HG03175 (cell line): ENCODE measurements at regions not wholly inside any gene's neighbourhood (a gene's known extent, or its start where the extent isn't known, plus 50 kb on each side); places are given as distances from the start of the nearest gene placed in this dataset.
"Not testable (repeated sequence)": the region's sequence is repeated elsewhere in the genome, so short reads cannot be mapped to it uniquely, and the experiment has no call there.

Experiments used
- ATAC-seq: cut with Tn5 transposase; IDR thresholded peaks from one replicate; pipeline ENCODE4 v1.9.1; 2021; ENCODE audit warnings: mild to moderate bottlenecking, moderate library complexity; ENCODE audit not compliant: unreplicated experiment

DNA sequence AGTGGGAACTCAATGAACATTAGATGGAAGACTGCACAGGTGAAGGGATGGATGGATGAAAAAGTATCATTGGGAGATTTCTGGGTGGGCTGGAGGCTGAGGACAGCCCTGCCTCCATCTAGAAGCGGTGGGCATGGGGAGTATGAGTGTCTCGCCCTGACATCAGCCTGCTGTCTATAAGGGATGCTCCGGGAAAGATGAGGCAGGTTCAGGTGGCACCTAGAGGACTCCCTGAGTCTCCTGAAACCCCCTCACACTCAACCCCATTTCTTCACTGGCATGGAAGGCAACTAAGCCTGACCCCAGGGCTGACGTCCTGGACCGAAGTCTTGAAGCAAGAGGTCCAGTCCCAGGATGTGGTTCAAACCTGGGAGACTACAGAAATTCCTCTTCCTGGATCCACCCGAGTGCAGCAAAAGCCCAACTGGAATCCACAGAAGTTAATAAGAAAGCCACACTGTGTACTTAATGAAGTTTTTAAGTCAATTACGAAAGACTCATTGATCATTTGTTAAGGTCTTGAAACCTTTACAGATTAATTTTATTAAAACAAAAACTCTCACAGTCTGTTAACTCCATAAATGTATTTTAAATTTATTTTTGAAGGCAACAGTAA, 238.8 kb downstream of the EMX2 start:
- no peak for ATAC-seq

DNA sequence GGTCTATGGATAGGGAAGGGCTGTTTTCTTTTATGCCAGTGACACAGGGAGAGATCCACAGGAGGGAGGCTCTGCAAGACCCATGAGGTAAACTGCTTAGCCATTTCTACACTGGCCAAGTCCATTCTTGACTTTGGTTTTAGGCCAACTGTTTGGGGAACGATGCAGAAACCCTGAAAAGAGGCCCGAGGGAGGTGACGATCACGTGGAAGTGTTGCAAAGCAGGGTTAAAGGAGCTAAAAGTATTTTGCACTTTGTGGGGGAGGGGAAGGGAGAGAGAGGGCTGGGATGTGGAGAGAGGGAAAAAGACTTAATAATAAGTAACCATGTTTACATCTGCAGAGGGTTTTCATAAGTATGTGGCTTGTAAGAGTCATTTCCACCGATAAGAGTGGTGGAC, 239.7 kb downstream of the EMX2 start:
- ATAC-seq: no peak

GRCh38 chr10:117783698-117784395, 241.3 kb downstream of the EMX2 start:
- no peak for ATAC-seq

DNA sequence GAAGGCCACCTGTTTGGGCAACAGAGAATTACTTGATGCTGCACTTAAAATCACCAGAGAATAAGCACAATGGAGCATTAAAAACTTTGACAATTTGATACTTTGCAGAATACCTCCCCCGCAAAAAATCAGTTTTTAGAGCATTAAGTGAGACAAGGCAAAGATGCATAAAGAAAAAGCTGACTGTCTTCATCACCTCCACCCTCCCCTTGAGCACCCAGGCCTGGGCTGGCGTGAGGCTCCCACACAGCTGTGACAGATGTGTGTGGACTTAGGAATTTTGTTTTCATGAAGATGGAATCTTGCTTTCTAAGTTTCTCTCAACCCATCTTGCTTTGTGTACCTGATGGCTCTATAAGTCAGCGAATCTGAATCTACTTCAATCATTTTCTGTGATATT, 242.2 kb downstream of the EMX2 start:
- ATAC-seq: no peak

DNA sequence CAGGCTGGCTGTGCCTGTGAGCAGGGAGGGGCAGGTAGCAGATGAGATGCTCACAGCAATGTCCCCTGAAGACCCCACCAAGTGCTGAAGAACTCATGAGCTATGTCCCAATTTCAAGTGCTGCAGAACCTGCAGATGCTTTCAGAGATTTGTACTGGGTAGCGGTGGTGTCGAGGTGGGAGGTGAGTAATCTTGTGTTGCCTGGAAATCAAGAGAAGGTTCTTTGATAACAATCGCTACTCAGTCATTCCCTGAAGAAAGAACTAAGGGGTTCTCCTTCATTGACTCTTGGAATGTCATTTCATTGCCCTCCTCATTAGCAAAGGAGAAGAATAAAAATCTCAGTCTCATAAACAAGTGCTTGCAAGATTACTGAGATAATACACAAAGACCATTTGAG, 246.4 kb downstream of the EMX2 start:
- no peak for ATAC-seq

GRCh38 chr10:117790179-117790578, 247.6 kb downstream of the EMX2 start:
- no peak for ATAC-seq

DNA sequence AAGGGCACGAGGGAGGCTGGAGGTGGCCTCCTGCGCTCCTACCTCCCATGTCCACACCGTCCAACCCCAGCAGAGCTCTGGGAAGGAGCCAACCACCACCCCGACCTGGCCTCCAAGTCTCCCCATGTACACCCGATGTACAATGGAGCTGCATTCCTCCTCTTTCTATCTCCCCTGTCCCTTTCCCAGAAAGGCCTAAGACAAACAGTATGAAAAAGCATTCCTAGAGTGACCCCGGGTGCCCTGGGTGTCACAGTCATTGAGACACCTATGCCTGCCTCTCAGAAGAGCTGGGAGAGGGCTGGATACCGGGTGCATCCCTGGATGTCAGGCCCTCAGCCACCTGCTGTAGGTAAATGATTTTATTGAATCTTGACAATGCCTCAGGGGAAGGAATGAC, 248.1 kb downstream of the EMX2 start:
- ATAC-seq: no peak

- ATAC-seq: no peak
These were observed 249.7 kb downstream of the EMX2 start for GRCh38 chr10:117792214-117792613.

GRCh38 chr10:117796130-117796745, 250.5 kb downstream of the RAB11FIP2 start:
- ATAC-seq: no peak

DNA sequence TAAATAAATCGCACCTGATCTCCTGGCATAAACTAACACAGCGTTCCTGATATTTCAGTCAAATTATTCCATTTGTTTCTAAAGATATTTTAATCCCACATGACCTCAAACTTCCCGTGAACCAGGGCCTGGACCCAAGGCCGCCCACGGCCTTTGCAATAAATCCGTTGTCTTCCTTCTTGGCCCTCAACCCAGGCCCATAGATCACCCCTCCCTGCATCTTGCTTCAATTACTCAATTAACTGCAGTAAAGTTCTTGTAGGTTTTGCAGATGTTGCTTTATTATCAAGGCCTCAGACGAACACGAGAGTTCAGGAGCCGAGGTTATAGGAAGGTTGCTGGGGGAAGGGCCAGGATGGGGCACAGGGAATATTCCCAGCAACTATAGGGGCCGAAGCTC, 249.4 kb downstream of the RAB11FIP2 start:
- ATAC-seq: no peak

- ATAC-seq: no peak
These were observed 245.1 kb downstream of the RAB11FIP2 start for GRCh38 chr10:117801691-117802090.

DNA sequence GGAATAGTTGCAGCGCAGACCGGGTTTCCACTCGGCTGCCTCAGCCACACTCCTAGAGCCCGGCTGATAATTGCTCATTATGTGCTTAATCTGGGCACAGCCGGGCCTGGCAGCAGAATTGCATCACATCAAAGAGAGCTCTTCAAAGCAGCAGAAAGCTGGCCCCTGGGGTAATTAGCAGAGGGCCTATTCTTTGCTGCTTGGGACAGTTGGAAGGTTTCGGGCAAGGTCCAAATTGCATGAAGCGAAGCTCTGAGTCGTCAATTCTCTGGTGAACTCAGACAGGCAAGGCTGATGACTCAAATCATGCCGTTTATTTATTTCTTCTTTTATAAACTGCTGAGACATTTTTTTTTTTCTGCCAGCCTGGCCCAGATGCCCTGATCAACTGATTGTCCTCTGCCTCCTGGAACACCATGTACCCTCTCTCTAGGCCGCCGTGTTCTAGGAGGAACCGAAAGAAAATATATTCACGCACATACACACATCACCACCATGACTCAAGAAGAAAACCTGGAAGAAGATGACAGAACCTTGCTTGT, 242.2 kb downstream of the RAB11FIP2 start:
- peak; percentile 42 for ATAC-seq

- no peak for ATAC-seq
These were observed 241.6 kb downstream of the RAB11FIP2 start for GRCh38 chr10:117805139-117805538.

DNA sequence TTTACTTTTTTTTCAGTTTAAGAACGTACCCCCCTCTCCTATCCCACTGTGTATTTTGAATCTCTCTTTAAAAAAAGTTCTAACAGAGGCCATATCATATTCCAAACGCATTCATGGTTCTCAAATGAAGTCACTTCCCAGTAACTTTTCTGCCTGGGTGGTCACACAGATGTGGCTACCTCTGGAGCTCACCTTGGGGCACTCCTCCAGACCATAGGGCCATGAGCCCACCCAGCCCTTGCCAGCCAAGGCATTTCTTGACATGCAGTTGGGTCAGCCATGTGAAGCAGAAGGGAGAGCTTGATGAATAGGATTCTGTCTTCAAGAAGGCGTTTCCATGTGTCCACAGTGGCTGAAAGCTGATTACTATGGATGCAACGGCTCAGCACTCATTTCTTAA, 239.3 kb downstream of the RAB11FIP2 start:
- no peak for ATAC-seq

- ATAC-seq: not testable (repeated sequence)
These were observed 230.9 kb downstream of the RAB11FIP2 start for GRCh38 chr10:117815816-117816215.

DNA sequence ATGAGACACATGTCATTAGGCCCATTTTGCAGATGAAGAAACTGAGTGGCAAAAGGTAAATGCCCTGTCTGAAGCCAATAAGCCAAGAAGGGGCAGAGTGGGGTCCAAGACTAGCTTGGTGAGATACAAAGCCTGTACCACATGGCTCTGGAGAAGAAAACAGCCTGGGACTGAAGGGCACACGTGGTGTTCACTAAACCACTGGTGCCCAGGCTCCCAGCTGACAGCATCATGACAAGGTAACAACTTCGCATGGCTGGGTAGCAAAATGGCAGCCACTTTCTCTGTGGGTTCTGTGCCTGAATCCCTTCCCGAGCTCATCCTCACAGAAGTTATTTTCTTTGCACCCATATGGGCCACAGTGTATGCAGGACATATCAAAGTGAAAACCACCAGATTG, 229.6 kb downstream of the RAB11FIP2 start:
- ATAC-seq: no peak

- no peak for ATAC-seq
These were observed 228.0 kb downstream of the RAB11FIP2 start for GRCh38 chr10:117818721-117819120.

DNA sequence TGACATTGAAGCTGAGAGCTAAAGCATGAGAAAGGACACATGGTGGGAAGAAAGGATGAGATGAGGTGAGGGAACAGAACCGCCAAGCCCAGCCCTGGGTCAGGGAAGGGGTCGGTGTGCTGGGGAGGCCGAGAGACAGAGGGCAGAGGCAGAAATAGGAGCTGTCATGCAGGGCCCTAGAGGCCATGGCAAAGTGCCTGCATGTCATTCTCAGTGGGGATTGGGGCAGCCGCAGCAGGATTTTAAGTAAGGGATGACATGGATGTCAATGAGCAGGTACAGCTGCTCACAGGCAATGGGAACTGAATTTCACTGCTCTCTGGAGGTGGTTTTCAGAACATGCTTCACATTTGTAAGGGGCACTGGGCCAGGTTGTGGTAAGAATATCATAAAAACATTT, 227.4 kb downstream of the RAB11FIP2 start:
- ATAC-seq: no peak

- ATAC-seq: no peak
These were observed 222.8 kb downstream of the RAB11FIP2 start for GRCh38 chr10:117823980-117824379.

DNA sequence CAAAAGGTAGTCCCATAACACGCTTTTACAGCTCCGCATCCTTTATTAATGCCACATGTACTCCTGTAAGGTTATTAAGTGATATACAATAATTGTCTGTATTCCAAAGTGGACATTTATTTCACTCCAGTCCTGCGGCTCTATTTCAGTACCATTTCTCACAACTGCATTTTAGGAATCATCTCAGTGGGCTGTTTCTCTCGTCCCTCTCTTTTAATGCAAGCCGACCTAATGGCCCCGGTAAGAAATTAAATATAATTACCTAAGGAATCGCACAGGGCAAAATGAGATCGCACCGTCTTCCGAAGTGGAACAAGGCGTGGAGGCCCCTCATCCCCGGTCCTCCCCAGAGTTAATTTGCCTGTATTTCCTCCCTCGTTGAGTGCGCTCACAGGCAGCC, 216.5 kb downstream of the RAB11FIP2 start:
- no peak for ATAC-seq

DNA sequence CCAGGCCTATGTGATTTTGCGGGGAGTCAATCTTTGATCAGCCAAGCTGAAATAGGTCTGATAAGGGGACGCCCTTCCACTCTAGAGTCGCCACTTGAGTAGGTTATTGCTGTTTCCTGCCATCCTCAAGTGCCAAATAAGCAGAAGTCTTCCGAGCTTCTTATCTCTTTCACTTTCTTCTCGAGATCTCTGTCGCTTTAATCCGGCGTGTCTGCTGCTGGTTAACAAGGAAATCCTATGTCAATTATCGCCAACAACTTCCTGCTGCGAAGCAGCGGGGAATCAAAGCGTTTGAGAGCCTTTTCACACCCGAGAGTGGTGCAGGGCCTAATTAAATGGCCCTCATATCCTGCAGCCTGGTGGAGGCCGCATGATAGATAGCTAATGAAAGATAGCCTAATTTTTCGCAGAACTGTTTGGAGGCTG, 215.9 kb downstream of the RAB11FIP2 start:
- ATAC-seq: no peak
